GM12878 (cell line): ENCODE measurements at regions not wholly inside any gene's neighbourhood (a gene's known extent, or its start where the extent isn't known, plus 50 kb on each side); places are given as distances from the start of the nearest gene placed in this dataset.
A peak's percentile ranks its signal among the peaks of the same experiment; 100 is the strongest.

Experiments
- ATAC-seq: fragments of 200-7000 bp; cut with Tn5 transposase; 3 replicates; pipeline ENCODE4 v1.9.1; 2020; ENCODE audit warnings: mild to moderate bottlenecking, moderate library complexity
- BruUV-seq: library from RNA; stranded (reverse); fragments of 400-500 nt; replicated peaks from 2 replicates; lab custom pipeline; 2021; lab: Mats Ljungman, UMichigan
- CTCF ChIA-PET: fragments of 300-600 bp; sonication (Branson Sonifier 250); formaldehyde crosslinking; extraction: SDS; loops from one replicate; lab custom pipeline; 2021; ENCODE audit warnings: inconsistent platforms; lab: Yijun Ruan, JAX
- POLR2A ChIA-PET: fragments of 350-600 bp; formaldehyde crosslinking; extraction: SDS; loops from one replicate; lab custom pipeline; 2021; ENCODE audit warnings: inconsistent platforms; lab: Charles Lee
- RAD21 ChIA-PET: fragments of 300-600 bp; sonication (Branson Sonifier 250); formaldehyde crosslinking; loops from one replicate; lab custom pipeline; 2023; ENCODE audit warnings: antibody characterized with exemption; ENCODE audit not compliant: unreplicated experiment; lab: Charles Lee
- SMC1A ChIA-PET: fragments of 300-600 bp; sonication (Branson Sonifier 250); formaldehyde crosslinking; loops from one replicate; lab custom pipeline; 2023; ENCODE audit not compliant: unreplicated experiment, uncharacterized antibody; lab: Charles Lee
- DNase-seq: peaks from one replicate; pipeline ENCODE4 v3.0.0-alpha.2; 2011; ENCODE audit warnings: low read depth, low spot score
- FAIRE-seq: peaks from 3 replicates; lab custom pipeline; 2011; peaks lifted over from hg19 to GRCh38; lab: Jason Lieb, UNC
- H2AFZ ChIP-seq: 2 replicates; pipeline ENCODE4 v1.6.0; 2011; ENCODE audit warnings: low read depth, low read length, control low read depth; ENCODE audit not compliant: control insufficient read depth
- H3K27ac ChIP-seq: 2 replicates; pipeline ENCODE4 v1.5.1; 2011; ENCODE audit warnings: control low read depth; ENCODE audit not compliant: control insufficient read depth, insufficient read depth
- H3K27me3 ChIP-seq, 2 experiments: replicated peaks in 1 of 2; 2 replicates each; pipeline versions ENCODE4 v1.6.0 to v1.6.1; 2011; ENCODE audit warnings: low read length in 1 of 2; ENCODE audit not compliant: control insufficient read depth in 2 of 2, insufficient read depth in 2 of 2
- H3K36me3 ChIP-seq, 2 experiments: 2 replicates each; pipeline ENCODE4 v1.5.1; 2011; ENCODE audit warnings: low read length in 1 of 2; ENCODE audit not compliant: control insufficient read depth in 2 of 2, insufficient read depth in 2 of 2
- H3K4me1 ChIP-seq: 2 replicates; pipeline ENCODE4 v1.6.1; 2011; ENCODE audit warnings: mild to moderate bottlenecking, low read length, moderate library complexity, mixed read lengths; ENCODE audit not compliant: control insufficient read depth, insufficient read depth
- H3K4me2 ChIP-seq: 2 replicates; pipeline ENCODE4 v1.6.0; 2011; ENCODE audit warnings: control low read depth; ENCODE audit not compliant: control insufficient read depth, insufficient read depth
- H3K4me3 ChIP-seq: fragments of 200-600 bp; sonication (generic); 2 replicates; pipeline ENCODE4 v1.5.1; 2016
- H3K79me2 ChIP-seq: 2 replicates; pipeline ENCODE4 v1.6.0; 2011; ENCODE audit warnings: low read length; ENCODE audit not compliant: control insufficient read depth, insufficient read depth
- H3K9ac ChIP-seq: 2 replicates; pipeline ENCODE4 v1.8.0; 2011; ENCODE audit warnings: low read length, control low read depth, mixed read lengths; ENCODE audit not compliant: control insufficient read depth, insufficient read depth
- H3K9me3 ChIP-seq: replicated peaks from 3 replicates; pipeline ENCODE4 v1.5.1; 2011; ENCODE audit warnings: mild to moderate bottlenecking, low read length; ENCODE audit not compliant: control insufficient read depth, insufficient read depth
- H4K20me1 ChIP-seq: 2 replicates; pipeline ENCODE4 v1.6.0; 2011; ENCODE audit not compliant: control insufficient read depth, insufficient read depth
- BCL3 ChIP-seq: IDR thresholded peaks from 2 replicates; pipeline ENCODE4 v1.6.1; 2011; ENCODE audit warnings: borderline replicate concordance, low read depth, mild to moderate bottlenecking, moderate library complexity, low read length; ENCODE audit not compliant: insufficient read depth, poor library complexity, severe bottlenecking
- BMI1 ChIP-seq: fragments of 450-650 bp; IDR thresholded peaks from 2 replicates; pipeline ENCODE4 v1.6.1; 2016; ENCODE audit warnings: mild to moderate bottlenecking, moderate library complexity, borderline replicate concordance
- CHD1 ChIP-seq: IDR thresholded peaks from 2 replicates; pipeline ENCODE4 v1.6.1; 2012; ENCODE audit warnings: low read depth, low read length, improper control_type of control experiment
- CTCF ChIP-seq, 3 experiments: IDR thresholded peaks in 2 of 3; conservative IDR thresholded peaks in 1 of 3; 2 replicates each; pipeline ENCODE4 v1.5.1; 2011; ENCODE audit warnings: low read depth in 3 of 3, low read length in 3 of 3, mild to moderate bottlenecking in 3 of 3, control low read depth in 2 of 3, moderate library complexity in 2 of 3, inconsistent platforms in 1 of 3, mixed read lengths in 1 of 3; ENCODE audit not compliant: control insufficient read depth in 2 of 3, insufficient read depth in 1 of 3; ENCODE audit errors: extremely low read depth in 1 of 3
- DPF2 ChIP-seq: fragments of 450-650 bp; IDR thresholded peaks from 2 replicates; pipeline ENCODE4 v1.6.1; 2017; ENCODE audit warnings: mild to moderate bottlenecking
- EED ChIP-seq: sonication (generic); IDR thresholded peaks from 2 replicates; pipeline ENCODE4 v1.6.1; 2016; ENCODE audit warnings: antibody characterized with exemption, low read depth
- EGR1 ChIP-seq, 2 experiments: IDR thresholded peaks; 1 replicate in 1 of 2; 2 replicates in 1 of 2; pipeline ENCODE4 v1.6.1; 2011 to 2012; ENCODE audit warnings: low read depth in 2 of 2, low read length in 2 of 2, borderline replicate concordance in 1 of 2, mild to moderate bottlenecking in 1 of 2, moderate library complexity in 1 of 2
- IKZF1 ChIP-seq: fragments of 450-650 bp; conservative IDR thresholded peaks from 2 replicates; pipeline ENCODE4 v1.6.1; 2017; ENCODE audit warnings: antibody characterized with exemption, mild to moderate bottlenecking
- KLF5 ChIP-seq: fragments of 450-650 bp; IDR thresholded peaks from 2 replicates; pipeline ENCODE4 v1.6.1; 2014; ENCODE audit warnings: mild to moderate bottlenecking; ENCODE audit not compliant: partially characterized antibody
- LARP7 ChIP-seq: fragments of 450-650 bp; IDR thresholded peaks from 2 replicates; pipeline ENCODE4 v1.6.1; 2017; ENCODE audit warnings: mild to moderate bottlenecking
- NR2F1 ChIP-seq: fragments of 450-650 bp; conservative IDR thresholded peaks from 2 replicates; pipeline ENCODE4 v1.6.1; 2017; ENCODE audit warnings: mild to moderate bottlenecking
- SIX5 ChIP-seq: IDR thresholded peaks from 2 replicates; pipeline ENCODE4 v1.6.1; 2011; ENCODE audit warnings: mild to moderate bottlenecking, low read depth, low read length, moderate library complexity; ENCODE audit not compliant: severe bottlenecking
- SMAD1 ChIP-seq: fragments of 450-650 bp; IDR thresholded peaks from 2 replicates; pipeline ENCODE4 v1.6.1; 2018; ENCODE audit warnings: mild to moderate bottlenecking, low read depth; ENCODE audit not compliant: partially characterized antibody
- SMAD5 ChIP-seq: IDR thresholded peaks from 2 replicates; pipeline ENCODE4 v1.6.1; 2016; ENCODE audit warnings: antibody characterized with exemption, low read depth
- SMC3 ChIP-seq: IDR thresholded peaks from 2 replicates; pipeline ENCODE4 v1.6.1; 2011; ENCODE audit warnings: low read length, improper control_type of control experiment, borderline replicate concordance
- SPI1 ChIP-seq: IDR thresholded peaks from 2 replicates; pipeline ENCODE4 v1.6.1; 2011; ENCODE audit warnings: low read depth, mild to moderate bottlenecking, low read length, moderate library complexity, borderline replicate concordance; ENCODE audit not compliant: insufficient read depth
- ZBTB33 ChIP-seq: fragments of 450-650 bp; IDR thresholded peaks from 2 replicates; pipeline ENCODE4 v1.6.1; 2017; ENCODE audit warnings: mild to moderate bottlenecking
- ZNF217 ChIP-seq: fragments of 450-650 bp; IDR thresholded peaks from 2 replicates; pipeline ENCODE4 v1.6.1; 2017; ENCODE audit warnings: antibody characterized with exemption, mild to moderate bottlenecking
- WGBS: methylation state at CpG from one replicate; pipeline ENCODE4 v1.1.6; 2016; ENCODE audit warnings: low lambda C conversion rate; ENCODE audit not compliant: insufficient replicate concordance, insufficient coverage; ENCODE audit errors: missing lambda C conversion rate; 5-methylcytosine and 5-hydroxymethylcytosine counted together
- in situ Hi-C: fragments of 300-500 bp; cut with MboI; formaldehyde crosslinking; loops from 9 replicates; pipeline ENCODE4 v1.14.3; 2018; ENCODE audit warnings: mixed read lengths
- intact Hi-C: fragments of 100-400 bp; cut with micrococcal nuclease; formaldehyde crosslinking; loops from one replicate; pipeline ENCODE4 v1.14.2; 2022; ENCODE audit not compliant: unreplicated experiment
- TF ChIP-seq, protein P1 (sequence below): IDR thresholded peaks from 2 replicates; pipeline ENCODE4 v1.6.1; 2012; ENCODE audit warnings: low read depth, low read length, improper control_type of control experiment

DNA sequence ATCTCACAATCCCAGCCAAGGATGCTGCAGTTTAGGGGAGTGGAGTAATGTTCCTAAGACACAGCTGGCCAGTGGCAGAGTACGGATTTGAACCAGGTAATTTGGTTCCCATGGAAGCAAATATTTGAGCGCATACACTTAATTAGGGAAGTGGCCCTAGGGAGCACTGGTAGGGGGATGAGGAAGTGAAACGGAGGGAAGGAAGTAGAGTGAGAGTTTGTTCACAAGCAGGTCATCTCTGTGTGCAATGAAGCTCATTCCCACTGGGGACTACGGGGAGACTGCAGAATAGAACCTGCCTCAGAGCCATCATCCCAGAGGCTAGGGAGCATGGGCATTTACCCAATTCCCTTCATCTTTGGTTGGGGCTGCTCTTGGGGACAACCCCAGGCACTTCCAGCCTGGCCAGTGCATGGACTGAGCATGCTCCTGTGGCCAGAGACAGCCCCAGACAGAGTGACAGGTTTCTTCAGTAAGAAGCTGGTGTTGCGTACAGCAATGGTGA, 317.2 kb upstream of the PROK2 start:
- Histone ChIP-seq H3K27ac (peak overlapping the region; percentile 68), H3K4me3 (no peak overlapping the region), H3K27me3 (no peaks in the 10 kb centered on the region), H3K9me3 (no peaks in the 10 kb centered on the region), H3K79me2 (peaks cover 12% of the 10 kb centered on the region), H3K4me1 (peaks cover 44% of the 10 kb centered on the region), H3K9ac (no peak overlapping the region), H3K36me3 (no peaks in the 10 kb centered on the region), H3K4me2 (peak overlapping the region; percentile 70), H2AFZ (no peak overlapping the region; the same call in 1 of the 2 replicates), H4K20me1 (no peaks in the 10 kb centered on the region)
- 18% methylated on average over 5 of the region's 5 CpGs for WGBS
- SMC1A ChIA-PET: interaction anchor here (0.7 to 7.3 kb wide), 25 partner anchors 10 to 717 kb away, joined by 3 to 97 read pairs (median 4); no protein-coding TSS in a partner anchor
- peak; percentile 65 for ATAC-seq
- DNase-seq: no peak
- in situ Hi-C loops: no loop called here
- intact Hi-C loops: loop anchor here (5.0 kb wide), 4 partner anchors 160 to 720 kb away; partner anchors contain the start of gene RYBP
- no peak for FAIRE-seq
- POLR2A ChIA-PET: interaction anchor here (0.8 to 3.4 kb wide), 10 partner anchors 10 to 208 kb away, joined by 3 to 55 read pairs (median 4); no protein-coding TSS in a partner anchor
- CTCF ChIA-PET: interaction anchor here (0.6 to 2.9 kb wide), 16 partner anchors 9 to 720 kb away, joined by 3 to 14 read pairs (median 3); no protein-coding TSS in a partner anchor
- RAD21 ChIA-PET: interaction anchor here (1.0 to 4.1 kb wide), 17 partner anchors 9 to 226 kb away, joined by 3 to 53 read pairs (median 7); no protein-coding TSS in a partner anchor
- BruUV-seq: no TSS peak
- TF ChIP-seq SMAD1 (no peak), ZNF217 (no peak), LARP7 (no peak), ZBTB33 (no peak), EGR1 (IDR thresholded peaks at IDR 0.05; ENCODE audit: borderline replicate concordance in 1 of 2, low read depth in 2 of 2, low read length in 2 of 2) (no peak), DPF2 (peak; percentile 94), IKZF1 (peak; percentile 94), CTCF (IDR thresholded peaks at IDR 0.05 in 2 of 3, conservative IDR thresholded peaks at IDR 0.05 in 1 of 3; ENCODE audit: control insufficient read depth in 2 of 3, extremely low read depth in 1 of 3, insufficient read depth in 1 of 3, low read depth in 3 of 3, low read length in 3 of 3) (no peak), SMAD5 (no peak), EED (peak; percentile 97), BMI1 (peak; percentile 72), SMC3 (no peak; the same call in 1 of the 2 replicates), SIX5 (no peak), BCL3 (peak; percentile 48), SPI1 (peak; percentile 99), NR2F1 (peak; percentile 44; the same call in 1 of the 2 replicates), KLF5 (no peak), CHD1 (no peak)
- TF ChIP-seq, protein P1, sequence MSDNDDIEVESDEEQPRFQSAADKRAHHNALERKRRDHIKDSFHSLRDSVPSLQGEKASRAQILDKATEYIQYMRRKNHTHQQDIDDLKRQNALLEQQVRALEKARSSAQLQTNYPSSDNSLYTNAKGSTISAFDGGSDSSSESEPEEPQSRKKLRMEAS: no peak
